NOMO-1 (cell line): ENCODE measurements at regions not wholly inside any gene's neighbourhood (a gene's known extent, or its start where the extent isn't known, plus 50 kb on each side); places are given as distances from the start of the nearest gene placed in this dataset.

Experiments used
- DNase-seq, 2 experiments: peaks; one replicate each; lab custom pipeline; 2025; ENCODE audit not compliant: unreplicated experiment in 2 of 2; lab: John Stamatoyannopoulos, UW

DNA sequence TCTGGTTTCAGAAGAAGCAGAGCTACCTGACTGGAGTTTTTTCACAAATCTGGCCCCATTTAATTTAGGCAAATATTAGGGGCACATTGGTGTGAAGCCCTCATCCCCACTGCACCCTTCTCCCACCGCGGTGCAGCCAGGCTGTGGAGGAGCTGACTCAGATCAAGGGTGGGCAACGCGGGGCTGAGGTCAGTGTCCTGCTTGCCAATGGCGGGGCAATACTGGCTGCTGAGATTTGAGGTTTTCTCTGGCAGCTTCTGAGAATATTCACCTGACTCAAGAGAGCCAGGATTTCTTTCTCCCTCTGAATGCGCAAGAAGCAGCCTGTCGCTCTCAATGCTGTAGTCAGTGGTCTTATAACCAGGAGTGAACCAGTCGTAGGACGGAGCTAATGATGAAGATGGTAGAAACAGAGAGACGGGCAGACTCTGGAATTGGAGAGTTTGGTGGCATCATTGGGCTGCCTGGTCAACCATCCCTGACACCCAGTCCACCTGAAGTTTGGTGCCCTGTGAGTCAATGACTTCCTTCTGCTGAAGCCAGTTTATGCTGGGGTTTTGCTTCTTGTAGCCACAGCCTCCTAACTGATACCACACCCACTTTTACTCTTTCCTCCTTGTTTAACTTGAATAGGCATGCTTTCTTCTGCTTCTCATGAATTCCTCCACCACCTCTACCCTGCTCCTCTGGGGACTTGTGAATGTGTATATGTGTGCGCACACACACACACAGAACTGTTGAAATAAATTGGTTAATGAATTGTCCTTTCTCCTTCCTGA is 123.7 kb upstream of the CTBP2 start:
- DNase-seq = no peak

- no peak for DNase-seq
Measured at GRCh38 chr10:125283191-125283835, 123.0 kb upstream of the CTBP2 start.

GRCh38 chr10:125281091-125281490 is 120.7 kb upstream of the CTBP2 start:
- DNase-seq = no peak

- no peak for DNase-seq
Measured at GRCh38 chr10:125276133-125276532, 115.8 kb upstream of the CTBP2 start.

- no peak for DNase-seq
Measured at GRCh38 chr10:125274961-125275360, 114.6 kb upstream of the CTBP2 start.

- no peak for DNase-seq
Measured at GRCh38 chr10:125273023-125273422, 112.7 kb upstream of the CTBP2 start.

GRCh38 chr10:125269716-125270115 is 109.4 kb upstream of the CTBP2 start:
- no peak for DNase-seq

DNA sequence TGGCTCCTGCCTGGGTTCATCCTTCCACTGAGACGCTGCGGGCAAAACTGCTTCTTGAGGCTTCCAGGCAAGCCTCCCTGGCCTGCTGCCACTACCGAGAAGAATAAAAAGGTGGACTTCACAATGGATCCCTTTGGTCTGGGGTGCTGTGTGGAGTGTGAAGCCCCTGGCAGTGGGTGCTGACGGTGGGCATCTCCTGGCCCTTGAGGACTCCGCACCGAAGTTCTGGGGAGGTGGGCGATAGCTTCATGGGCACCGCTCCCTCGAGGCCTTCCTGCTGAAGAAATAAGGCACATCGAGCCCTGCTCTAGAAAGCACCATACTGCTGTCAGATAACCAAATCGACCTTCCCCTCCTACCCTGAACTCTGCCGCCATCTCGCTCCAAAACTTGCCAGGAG is 106.6 kb upstream of the CTBP2 start:
- DNase-seq = no peak

- no peak for DNase-seq
Measured at GRCh38 chr10:125266541-125266940, 106.2 kb upstream of the CTBP2 start.

DNA sequence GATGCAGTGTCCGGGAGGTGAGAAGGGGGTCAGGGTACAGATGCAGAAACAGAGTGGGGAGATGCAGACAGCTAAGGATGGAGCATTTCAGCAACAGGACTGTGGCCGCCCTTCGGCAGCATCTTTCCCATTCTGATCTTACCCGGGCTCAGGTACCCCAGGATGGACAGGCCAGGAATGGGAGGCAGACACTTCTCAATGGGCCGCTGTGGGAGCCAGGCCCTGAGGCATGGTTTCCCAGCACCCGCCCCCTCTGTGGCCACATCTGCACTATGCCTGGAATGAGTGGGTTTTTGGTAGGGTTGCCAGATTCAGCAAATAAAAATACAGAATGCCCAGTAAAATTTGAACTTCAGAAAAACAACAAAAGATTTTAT is 105.2 kb upstream of the CTBP2 start:
- no peak for DNase-seq

DNA sequence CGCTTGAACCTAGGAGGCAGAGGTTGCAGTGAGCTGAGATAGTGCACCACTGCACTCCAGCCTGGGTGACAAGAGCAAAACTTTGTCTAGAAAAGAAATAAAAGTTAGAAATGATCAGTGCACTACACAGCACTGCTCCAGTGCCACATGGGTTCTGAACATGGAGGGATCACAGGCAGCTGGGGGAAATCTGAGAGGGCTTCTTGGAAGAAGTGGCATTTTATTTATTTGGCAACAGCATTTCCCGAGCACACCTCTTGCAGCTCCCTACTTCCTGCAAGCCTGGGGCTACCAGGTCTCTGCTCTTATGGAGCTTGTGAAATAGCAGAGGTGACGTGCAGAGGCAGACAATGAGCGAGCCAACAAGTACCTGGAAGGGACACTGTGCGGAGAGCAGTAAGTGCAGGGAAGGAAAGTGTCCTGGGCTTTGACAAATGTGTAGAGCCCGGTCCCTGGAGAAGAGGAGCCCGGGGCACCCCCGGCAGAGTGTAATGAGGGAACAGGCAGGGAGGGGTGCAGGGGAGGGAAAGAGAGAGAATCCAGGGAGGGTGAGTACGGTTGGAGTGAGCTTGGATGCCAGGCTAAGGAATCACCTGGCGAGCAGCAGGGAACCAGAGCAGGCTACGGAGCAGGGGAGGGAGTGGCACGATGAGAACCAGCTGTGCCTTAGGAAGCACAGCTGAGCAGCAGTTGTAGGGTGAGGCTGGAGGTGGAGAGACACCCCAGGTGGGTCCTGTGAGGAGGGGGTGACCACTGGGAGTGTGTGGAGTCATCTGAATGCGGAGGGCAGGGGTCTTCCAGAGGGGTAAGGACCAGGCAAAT is 104.6 kb upstream of the CTBP2 start:
- DNase-seq = no peak

GRCh38 chr10:125264091-125264490 is 103.7 kb upstream of the CTBP2 start:
- DNase-seq = no peak

DNA sequence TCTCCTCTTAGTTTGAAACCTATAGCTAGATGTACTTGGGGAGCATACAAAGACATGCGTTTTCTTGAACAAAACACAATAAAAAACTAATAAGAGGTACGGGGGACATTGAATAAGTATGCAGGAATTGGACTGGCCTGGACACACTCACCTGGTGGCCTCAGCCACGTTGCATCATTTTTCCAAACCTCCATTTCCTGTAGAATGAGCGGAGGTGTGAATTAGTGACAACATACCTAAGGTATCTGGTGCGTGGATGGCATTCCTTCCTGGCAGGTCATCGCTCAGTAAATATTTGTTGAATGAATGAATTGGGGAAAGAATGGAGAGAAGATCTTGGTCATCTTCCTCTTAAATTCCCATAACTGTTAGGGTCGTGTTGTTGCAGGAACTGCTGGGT is 103.2 kb upstream of the CTBP2 start:
- DNase-seq = no peak

- DNase-seq = no peak
Measured at GRCh38 chr10:125262920-125263319, 102.6 kb upstream of the CTBP2 start.

DNA sequence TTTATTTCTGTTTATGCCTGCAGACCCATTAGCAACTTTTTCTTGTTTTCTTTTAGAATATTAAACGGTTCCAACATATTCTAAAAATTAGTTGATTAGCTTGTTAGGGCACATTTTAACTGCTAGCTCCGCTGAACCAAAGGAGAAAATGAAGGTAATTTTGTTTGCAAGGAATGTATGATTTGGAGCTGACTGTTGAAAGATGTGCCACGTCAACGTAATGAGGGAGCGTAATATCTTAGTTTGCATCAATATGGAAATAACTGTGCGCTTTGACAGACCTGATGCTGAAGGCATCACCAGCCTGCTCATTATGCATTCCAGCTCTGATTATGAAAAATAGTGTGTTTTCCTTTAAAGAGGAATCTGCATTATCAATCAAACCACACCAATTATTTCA is 102.0 kb upstream of the CTBP2 start:
- no peak for DNase-seq

GRCh38 chr10:125261491-125262186 is 101.3 kb upstream of the CTBP2 start:
- DNase-seq = no peak

DNA sequence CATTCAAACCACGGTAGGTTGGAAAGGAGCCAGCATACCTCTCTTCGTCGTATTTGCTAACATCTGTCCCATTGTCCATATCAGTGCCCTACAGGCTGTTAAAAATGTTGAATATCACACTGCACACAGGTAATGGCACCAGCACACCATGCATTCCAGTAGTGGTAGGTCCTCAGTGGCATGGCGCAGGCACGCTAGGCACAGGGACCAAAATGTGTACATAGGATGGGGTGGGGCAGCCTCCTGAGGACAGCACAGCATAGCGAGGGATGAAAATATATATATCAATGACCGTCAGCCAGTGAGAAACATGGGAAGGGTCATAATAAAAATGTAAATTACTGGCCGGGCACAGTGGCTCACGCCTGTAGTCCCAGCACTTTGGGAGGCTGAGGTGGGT is 99.9 kb upstream of the CTBP2 start:
- no peak for DNase-seq

- no peak for DNase-seq
Measured at GRCh38 chr10:125259651-125260050, 99.3 kb upstream of the CTBP2 start.

- no peak for DNase-seq
Measured at GRCh38 chr10:125258676-125259075, 98.3 kb upstream of the CTBP2 start.

- no peak for DNase-seq
Measured at GRCh38 chr10:125257521-125258108, 97.3 kb upstream of the CTBP2 start.

GRCh38 chr10:125256026-125256425 is 95.7 kb upstream of the CTBP2 start:
- no peak for DNase-seq
